Right cardiac atrium (tissue), 5 donors: ENCODE measurements at regions not wholly inside any gene's neighbourhood (a gene's known extent, or its start where the extent isn't known, plus 50 kb on each side); places are given as distances from the start of the nearest gene placed in this dataset.
A peak's percentile ranks its signal among the peaks of the same experiment; 100 is the strongest.

Experiments
- ATAC-seq, 2 donors: fragments of 200-7000 bp; cut with Tn5 transposase; one replicate each; pipeline versions ENCODE4 v1.8.0 to v1.9.1; 2020; ENCODE audit warnings: moderate library complexity in 2 of 2, mild to moderate bottlenecking in 1 of 2
- DNase-seq, 3 donors: peaks; one replicate each; pipeline ENCODE4 v3.0.0-alpha.2; 2020
- H3K27ac ChIP-seq: one replicate; pipeline ENCODE4 v1.5.1; 2013; ENCODE audit warnings: mild to moderate bottlenecking, low read length, control low read depth, moderate library complexity
- H3K27me3 ChIP-seq: one replicate; pipeline ENCODE4 v1.6.1; 2013; ENCODE audit not compliant: control insufficient read depth, insufficient read depth
- H3K4me1 ChIP-seq: one replicate; pipeline ENCODE4 v1.6.1; 2013; ENCODE audit warnings: low read length; ENCODE audit not compliant: control insufficient read depth, insufficient read depth
- H3K4me3 ChIP-seq: one replicate; pipeline ENCODE4 v1.5.1; 2013; ENCODE audit warnings: low read length, control low read depth
- H3K9me3 ChIP-seq: one replicate; pipeline ENCODE4 v1.6.1; 2013; ENCODE audit warnings: low read length; ENCODE audit not compliant: control insufficient read depth
- WGBS: extraction: QIAGEN DNeasy Blood & Tissue Kit; methylation state at CpG from one replicate; pipeline ENCODE4 v1.1.7; 2013; 5-methylcytosine and 5-hydroxymethylcytosine counted together
- intact Hi-C, 4 donors: fragments of 100-400 bp; cut with DNase I; formaldehyde crosslinking; loops; one replicate each; pipeline versions ENCODE4 v1.11.0 to v1.14.0; 2022 to 2023
- donor health status: healthy with polysubstance abuse.
- donor health status: DM: no; HTN: yes; CAD: no.
- donor health status: DM: no; HTN: no; CAD: no.
- donor health status: DM: no; HTN: yes; CAD: no; lungs with severe emphysema.
- donor health status: DM: yes; HTN: yes; CAD: no.

DNA sequence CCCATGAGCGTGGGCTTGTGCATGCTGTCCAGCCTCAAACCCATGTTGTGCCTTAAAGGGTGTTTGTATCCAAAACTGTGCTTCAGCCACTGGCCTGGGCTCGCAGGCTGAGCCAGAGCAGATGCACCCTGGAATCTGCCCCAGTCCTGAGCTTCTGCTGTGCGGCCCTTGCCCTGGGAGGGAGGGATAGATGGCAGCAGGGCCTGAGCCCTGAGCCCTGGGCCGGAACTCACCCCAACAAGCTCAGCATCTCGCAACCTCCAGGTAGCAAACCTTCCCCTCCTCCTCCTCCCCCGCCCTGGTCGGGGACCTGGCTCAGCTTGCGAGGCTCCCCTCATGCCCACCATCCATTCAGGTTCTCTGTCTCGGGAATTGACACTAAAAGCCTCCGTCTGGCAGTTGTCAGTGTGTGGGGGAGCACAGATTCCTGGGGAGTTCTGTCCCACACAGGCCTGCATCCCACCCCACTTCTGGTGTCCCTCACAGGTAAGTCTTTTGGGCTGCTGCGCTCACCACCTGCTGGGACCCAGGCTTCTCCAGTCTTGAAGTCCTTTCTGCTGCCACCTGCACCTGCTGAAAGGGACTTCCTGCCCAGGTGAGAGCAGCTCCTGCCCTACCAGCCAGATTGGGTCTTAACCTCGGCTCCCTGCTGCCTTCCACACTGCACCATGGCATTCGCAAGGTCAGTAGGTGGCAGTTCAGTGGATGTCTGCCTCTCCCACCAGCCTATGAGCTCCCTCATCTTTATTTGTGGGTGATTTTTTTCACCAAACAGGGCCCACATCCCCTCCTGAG is 55.2 kb upstream of the OLFM1 start:
- DNase-seq: peak in 1 of 3 donors; percentile 31
- H3K27me3 ChIP-seq: no peaks in the 10 kb centered on the region

DNA sequence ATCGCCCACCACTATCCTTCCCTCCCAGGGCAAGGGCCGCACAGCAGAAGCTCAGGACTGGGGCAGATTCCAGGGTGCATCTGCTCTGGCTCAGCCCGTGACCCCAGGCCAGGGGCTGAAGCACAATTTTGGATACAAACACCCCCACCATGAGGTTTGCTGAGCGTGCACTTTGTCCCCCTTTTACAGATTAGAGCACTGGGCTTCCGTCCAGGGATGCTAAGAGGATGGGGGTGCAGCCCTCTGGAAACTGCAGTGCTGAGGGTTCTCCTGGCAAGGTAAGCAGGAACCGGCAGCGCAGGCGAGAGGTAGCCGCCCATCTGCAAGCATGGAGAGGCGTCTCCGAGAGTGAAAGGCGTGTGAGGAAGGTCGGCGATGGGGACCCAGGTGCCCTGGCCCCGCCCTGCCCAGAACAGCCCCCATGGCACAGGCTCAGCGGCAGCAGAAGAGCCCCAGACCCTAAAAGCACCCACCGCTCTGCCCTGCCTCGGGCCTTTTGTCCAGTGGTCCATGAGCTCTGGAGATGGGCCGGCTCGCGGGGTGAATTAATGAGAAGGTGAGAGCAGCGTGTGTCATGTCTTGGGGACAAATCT is 54.5 kb upstream of the OLFM1 start:
- no peaks in the 10 kb centered on the region for H3K27me3 ChIP-seq
- WGBS: 78% methylated on average over 22 of the region's 22 CpGs
- no peak for ATAC-seq
- peak in 1 of 3 donors; percentile 41 for DNase-seq
- no peak overlapping the region for H3K4me3 ChIP-seq
- H3K4me1 ChIP-seq: no peaks in the 10 kb centered on the region
- no peak overlapping the region for H3K27ac ChIP-seq
- no peaks in the 10 kb centered on the region for H3K9me3 ChIP-seq
- intact Hi-C loops: no loop called here

More for the DNA sequence above, 55.2 kb upstream of the OLFM1 start:
- Histone ChIP-seq H3K9me3 (no peaks in the 10 kb centered on the region), H3K4me3 (no peak overlapping the region), H3K27ac (no peak overlapping the region), H3K4me1 (no peaks in the 10 kb centered on the region)
- intact Hi-C loops: no loop called here
- ATAC-seq: no peak
- WGBS: 76% methylated on average over 13 of the region's 13 CpGs

DNA sequence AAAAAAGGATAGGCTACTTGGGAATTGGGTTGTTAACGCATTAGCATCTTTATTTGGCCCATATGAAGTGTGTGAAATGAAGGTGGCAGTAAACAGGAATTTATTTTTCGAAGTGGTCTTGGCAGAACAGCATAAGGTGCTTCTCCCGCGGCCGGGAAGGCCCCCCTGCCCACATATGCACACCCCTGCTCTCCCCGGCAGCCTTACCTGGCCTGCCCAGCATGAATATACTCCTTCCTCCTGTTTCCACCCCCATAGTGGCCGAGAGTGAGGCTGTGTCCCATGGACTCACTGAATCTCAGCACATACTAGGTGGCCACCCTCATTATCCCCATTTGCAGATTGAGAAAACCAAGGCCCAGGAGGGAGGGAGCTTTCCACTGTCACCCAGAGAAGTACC is 54.0 kb upstream of the OLFM1 start:
- peak in 1 of 3 donors; percentile 30 for DNase-seq
- H3K27me3 ChIP-seq: no peaks in the 10 kb centered on the region

DNA sequence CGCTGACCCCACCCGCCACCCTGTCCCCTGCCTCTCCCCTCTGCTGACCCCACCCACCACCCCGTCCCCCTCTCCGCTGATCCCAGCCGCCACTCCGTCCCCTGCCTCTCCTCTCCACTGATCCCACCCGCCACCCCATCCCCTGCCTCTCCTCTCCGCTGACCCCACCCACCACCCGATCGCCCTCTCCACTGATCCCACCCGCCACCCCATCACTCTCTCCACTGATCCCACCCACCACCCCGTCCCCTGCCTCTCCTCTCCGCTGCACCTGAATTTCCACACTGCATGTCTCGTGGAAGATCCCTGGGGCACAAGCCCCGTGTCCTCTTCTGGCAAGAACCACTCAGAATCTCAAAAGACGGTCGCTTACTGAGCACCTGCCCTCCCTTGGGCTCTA is 53.4 kb upstream of the OLFM1 start:
- Histone ChIP-seq H3K27me3 (no peaks in the 10 kb centered on the region), H3K4me3 (no peak overlapping the region), H3K4me1 (no peaks in the 10 kb centered on the region), H3K27ac (no peak overlapping the region), H3K9me3 (no peaks in the 10 kb centered on the region)
- 79% methylated on average over 17 of the region's 17 CpGs for WGBS
- intact Hi-C loops: no loop called here
- DNase-seq: peak in 1 of 3 donors; percentile 42
- no peak for ATAC-seq

More for the DNA sequence above, 54.0 kb upstream of the OLFM1 start:
- H3K4me3 ChIP-seq: no peak overlapping the region
- intact Hi-C loops: no loop called here
- no peak for ATAC-seq
- 78% methylated on average over 7 of the region's 7 CpGs for WGBS
- H3K27ac ChIP-seq: no peak overlapping the region
- H3K4me1 ChIP-seq: no peaks in the 10 kb centered on the region
- H3K9me3 ChIP-seq: no peaks in the 10 kb centered on the region

DNA sequence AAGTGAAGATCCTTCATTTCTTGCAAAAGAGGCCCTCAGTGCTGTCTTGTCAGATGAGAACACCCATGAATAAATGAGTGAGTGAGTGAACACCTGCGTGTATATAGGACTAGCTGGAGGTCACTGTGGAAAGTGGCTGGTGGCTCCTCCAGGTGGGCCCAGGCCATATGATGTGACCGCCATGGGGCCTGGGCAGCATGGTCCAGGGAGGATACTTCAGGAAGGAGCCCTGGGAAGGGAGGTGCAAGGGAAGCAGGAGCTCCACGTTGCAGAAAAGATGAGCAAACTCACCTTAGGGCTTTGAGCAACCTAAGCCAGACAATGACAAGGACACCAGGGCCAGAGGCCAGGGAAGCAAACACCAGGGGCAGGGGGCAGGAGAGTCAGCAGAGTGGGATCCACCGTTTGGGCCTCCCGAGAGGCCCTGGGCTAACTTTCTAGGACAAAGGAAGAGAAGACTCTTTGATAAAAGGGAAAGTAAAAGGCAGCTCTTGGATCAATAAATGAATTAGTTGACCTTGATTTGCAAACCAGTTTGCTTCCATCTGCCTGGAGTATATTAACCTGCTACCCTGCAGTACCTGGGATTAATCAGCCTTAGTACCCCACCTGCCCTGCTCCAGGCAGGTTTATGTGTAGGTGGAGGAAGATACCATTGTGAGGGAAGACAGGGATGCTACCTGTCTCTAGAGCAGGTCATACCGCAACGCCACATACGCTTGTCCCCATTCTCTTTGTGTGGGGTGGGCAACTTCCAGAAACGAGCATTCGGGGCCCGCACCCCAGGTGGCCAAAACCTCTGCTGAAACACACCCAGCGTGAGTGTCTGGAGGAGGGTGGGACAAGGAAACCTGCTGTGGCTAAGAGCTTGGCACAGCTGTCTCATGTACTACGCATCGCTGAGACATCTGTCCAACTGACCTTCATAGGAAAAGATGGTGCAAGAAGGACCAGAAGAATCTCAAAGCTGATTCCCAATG is 51.4 kb upstream of the OLFM1 start:
- intact Hi-C loops: no loop called here
- no peak overlapping the region for H3K27ac ChIP-seq
- no peaks in the 10 kb centered on the region for H3K27me3 ChIP-seq
- WGBS: 91% methylated on average over 14 of the region's 14 CpGs
- peak in 1 of 3 donors; percentile 32 for DNase-seq
- no peak for ATAC-seq
- no peak overlapping the region for H3K4me3 ChIP-seq
- no peaks in the 10 kb centered on the region for H3K4me1 ChIP-seq
- H3K9me3 ChIP-seq: no peaks in the 10 kb centered on the region

DNA sequence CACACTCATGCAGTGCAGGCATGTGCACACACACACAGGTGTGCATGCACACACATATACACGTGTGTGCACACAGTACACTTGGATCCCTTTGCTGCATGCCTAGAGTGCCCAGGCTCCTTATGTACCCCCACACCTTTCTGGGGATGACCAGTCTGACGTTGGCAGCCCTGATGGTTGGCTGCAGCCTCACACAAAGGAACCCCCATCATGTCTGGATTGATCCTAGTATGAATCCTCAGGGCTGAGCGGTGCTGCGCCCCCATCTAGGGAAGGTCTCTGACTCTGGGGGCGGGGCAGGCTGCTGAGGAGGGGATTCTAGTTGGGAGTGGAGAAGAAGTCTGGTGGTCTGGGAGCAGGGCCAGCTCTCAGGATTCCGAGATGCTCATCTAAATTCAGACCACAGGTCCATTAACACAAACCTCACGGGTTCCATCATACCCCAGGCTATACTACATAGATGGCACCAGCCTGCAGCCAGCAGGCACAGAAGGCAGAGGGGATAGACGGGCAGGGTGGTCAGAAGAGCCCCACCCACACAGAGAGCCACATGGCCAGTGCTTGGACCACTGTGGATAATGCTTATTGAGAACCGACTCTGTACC is 50.5 kb upstream of the OLFM1 start:
- no peak for DNase-seq
- 75% methylated on average over 9 of the region's 9 CpGs for WGBS
- Histone ChIP-seq H3K4me1 (no peaks in the 10 kb centered on the region), H3K27me3 (no peaks in the 10 kb centered on the region), H3K4me3 (no peak overlapping the region), H3K9me3 (no peaks in the 10 kb centered on the region), H3K27ac (no peak overlapping the region)
- intact Hi-C loops: no loop called here
- no peak for ATAC-seq

DNA sequence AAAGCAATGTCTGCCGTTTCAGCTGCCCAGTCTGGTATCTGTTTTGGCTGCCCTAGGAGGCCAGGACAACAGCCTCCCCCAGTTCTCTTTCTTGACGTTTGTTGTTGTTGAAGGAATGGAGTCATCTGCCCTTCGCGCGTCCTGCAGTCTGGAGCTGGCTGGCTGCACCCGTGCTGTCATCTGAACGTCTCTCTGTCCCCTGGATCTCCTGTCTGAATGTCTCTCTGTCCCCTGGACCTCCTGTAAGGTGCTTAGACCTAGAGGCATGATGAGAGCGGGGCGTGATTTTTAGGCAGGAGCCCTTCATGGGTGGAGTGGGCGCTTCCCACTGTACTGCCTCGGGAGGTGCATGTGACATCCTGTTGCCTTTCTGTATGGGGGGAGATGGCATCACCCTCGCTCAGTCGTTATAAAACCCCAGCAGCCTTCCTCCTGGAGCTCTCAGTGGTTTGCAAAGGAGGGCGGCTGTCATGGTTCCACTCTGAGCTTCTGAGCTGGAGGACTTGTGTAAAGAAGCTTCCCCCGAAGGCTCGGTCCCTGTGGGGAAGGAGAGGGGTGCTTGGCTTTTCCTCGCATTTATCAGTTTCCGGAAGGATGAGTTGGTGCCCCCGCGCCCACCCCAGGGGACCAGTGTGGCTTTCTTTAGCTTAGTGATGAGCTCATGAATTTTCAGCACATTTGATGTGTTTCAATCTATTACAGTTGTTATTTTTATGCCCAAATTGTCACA is 49.8 kb upstream of the OLFM1 start:
- H3K27me3 ChIP-seq: no peaks in the 10 kb centered on the region
- ATAC-seq: no peak
- H3K27ac ChIP-seq: no peak overlapping the region
- 68% methylated on average over 20 of the region's 20 CpGs for WGBS
- intact Hi-C loops: no loop called here
- peak in 1 of 3 donors; percentile 24 for DNase-seq
- H3K4me3 ChIP-seq: no peak overlapping the region
- H3K9me3 ChIP-seq: no peaks in the 10 kb centered on the region
- H3K4me1 ChIP-seq: no peaks in the 10 kb centered on the region
